Posterior vena cava (tissue), 2 donors: ENCODE measurements at regions not wholly inside any gene's neighbourhood (a gene's known extent, or its start where the extent isn't known, plus 50 kb on each side); places are given as distances from the start of the nearest gene placed in this dataset.
"Not testable (repeated sequence)": the region's sequence is repeated elsewhere in the genome, so short reads cannot be mapped to it uniquely, and the experiment has no call there.

Experiments
- DNase-seq: peaks from one replicate; pipeline ENCODE4 v3.0.0-alpha.2; 2020; ENCODE audit warnings: low spot score
- intact Hi-C, 2 donors: fragments of 100-400 bp; cut with DNase I; formaldehyde crosslinking; loops; one replicate each; pipeline versions ENCODE4 v1.14.1 to v1.14.2; 2022 to 2023
- donor health status: DM: yes; HTN: yes; CAD: no.
- donor health status: DM: yes; HTN: yes; CAD: no.

DNA sequence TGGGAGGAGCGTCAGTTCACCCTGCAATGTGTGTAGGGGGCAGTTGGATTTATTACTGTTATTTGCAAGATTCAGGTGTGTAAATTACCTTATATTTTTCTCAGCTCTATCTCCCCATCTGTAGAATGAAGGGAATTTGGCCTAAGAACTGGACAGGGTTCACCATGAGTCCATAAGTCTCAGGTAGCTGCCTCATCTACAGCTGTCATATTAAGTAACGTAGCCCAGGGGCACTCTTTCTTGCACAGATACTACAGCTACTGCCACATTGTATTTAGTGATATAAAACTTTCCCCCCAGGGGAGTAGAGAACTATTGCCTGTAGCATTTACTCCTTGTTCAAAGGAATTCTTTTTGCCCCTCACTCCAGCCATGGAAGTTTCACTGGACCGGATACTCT, 301.4 kb upstream of the ZNF608 start:
- intact Hi-C loops, result no loop called here
- DNase-seq, result no peak

DNA sequence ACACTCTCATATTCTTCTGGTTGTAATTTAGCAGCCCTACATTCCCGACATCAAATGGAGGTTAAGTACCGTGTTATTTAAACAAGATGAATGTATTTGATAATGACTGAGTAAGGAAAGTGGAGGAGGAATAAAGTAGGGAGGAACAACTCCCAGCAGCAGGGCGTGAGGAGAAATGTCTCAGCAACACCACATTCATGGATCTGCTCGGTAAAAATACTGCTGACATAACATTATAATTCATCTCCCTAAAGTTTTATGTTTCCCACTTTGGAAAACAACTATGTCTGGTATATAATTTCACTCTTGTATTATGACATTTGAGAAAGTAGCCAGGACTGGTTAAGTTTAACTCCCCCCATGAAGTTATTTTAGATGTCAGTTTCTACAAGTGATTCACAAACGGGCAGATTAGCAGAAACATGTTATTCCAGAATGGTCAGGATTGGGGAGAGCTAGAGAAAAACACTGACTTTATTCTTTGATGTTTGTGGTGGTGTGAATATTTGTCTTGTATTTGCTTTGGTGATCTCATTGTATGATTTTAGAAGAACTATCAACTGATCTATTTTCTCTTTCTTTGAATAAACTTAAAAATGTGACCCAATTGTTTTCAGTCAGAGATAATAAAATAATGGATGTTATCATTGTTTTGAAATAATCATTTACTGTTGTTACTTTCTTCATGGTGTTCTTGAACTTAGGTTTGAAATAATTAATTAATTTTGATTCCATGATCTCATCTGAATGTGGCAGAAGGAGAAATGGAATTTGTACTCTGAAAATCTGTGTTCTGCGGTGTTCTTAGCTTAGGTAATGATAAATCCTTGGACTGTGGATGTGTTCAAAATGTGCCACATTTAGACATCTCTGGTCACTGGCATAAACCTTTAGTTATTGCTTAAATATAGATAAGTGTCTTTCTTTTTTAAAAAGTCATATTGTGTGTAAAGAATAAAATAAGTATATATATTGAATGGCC, 303.6 kb upstream of the ZNF608 start:
- DNase-seq, result no peak
- intact Hi-C loops, result no loop called here

DNA sequence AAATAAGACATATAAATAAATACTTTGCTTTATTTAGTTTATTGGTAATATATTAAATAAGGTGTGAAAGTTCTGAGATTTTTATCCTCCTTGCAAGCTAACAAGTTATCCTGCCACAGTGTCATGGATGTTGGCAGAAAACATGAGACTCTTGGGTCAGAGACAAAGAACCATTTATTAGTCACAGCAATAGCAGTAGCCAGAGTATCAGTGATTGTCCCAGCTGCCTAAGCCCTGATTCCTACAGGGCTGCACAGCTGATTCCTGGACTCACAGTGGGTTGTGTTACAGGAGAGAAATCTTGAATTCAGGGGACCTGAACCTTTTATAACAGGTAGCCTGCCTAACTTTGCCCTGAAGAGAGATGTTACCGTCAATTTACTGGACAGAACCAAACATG, 304.5 kb upstream of the ZNF608 start:
- no peak for DNase-seq
- intact Hi-C loops, result no loop called here

- intact Hi-C loops, result no loop called here
- DNase-seq, result no peak
Measured at GRCh38 chr5:125052584-125052983, 306.1 kb upstream of the ZNF608 start.

- no peak for DNase-seq
- intact Hi-C loops, result no loop called here
Measured at GRCh38 chr5:125053179-125053578, 306.7 kb upstream of the ZNF608 start.

DNA sequence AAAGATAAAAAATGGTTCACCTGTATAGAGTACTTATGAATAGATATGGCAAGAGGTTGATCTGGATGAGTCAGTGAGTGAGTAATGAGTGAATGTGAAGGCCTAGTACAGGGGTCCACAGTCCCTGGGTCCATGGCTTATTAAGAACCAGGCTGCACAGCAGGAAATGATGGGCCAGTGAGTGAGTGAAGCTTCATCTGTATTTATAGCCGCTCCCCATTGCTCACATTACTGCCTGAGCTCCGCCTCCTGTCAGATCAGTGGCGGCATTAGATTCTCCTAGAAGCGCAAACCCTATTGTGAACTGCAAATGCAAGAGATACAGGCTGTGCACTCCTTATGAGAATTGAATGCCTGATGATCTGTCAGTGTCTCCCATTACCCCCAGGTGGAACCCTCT, 307.7 kb upstream of the ZNF608 start:
- no peak for DNase-seq
- intact Hi-C loops, result no loop called here

DNA sequence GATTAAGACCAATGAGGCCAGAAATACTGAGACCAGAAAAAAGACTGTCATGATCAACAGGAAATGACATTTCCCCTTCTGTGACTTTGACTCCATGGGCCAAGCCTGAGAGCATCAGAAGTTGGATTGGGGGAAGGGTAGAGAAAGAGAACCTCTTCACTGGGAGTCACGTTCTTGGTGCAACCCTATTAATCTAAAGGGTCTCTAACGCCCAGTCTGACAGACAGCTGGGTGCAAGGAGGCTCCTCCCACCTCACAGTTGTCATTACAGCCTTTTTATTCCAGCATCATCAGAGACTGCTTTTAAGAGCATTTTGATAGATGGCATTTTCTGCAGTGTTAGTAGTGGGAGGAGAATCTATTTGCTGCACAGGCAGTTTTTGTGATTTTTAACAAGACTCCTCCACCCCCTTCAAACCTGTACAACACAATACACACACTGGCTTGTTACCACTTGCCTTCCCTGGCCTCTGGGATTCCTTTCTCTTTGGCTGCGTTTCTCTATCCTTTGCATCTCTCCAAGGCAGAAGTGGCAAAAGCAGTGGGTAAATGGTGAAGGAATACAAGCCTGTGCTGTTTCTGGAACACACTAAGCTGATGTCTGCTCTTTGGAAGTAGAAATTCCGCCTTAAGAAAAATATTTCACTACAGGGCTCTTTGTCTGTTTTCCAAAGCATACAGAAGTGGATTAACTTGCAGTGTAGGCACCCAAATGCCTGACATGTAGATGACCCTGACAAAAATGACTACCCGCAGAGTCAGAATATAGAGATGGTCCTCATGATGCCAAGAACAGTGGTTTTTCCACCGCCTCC, 310.4 kb upstream of the ZNF608 start:
- intact Hi-C loops, result no loop called here
- DNase-seq, result no peak

GRCh38 chr5:125057912-125058826, 311.7 kb upstream of the ZNF608 start:
- intact Hi-C loops, result no loop called here
- no peak for DNase-seq

DNA sequence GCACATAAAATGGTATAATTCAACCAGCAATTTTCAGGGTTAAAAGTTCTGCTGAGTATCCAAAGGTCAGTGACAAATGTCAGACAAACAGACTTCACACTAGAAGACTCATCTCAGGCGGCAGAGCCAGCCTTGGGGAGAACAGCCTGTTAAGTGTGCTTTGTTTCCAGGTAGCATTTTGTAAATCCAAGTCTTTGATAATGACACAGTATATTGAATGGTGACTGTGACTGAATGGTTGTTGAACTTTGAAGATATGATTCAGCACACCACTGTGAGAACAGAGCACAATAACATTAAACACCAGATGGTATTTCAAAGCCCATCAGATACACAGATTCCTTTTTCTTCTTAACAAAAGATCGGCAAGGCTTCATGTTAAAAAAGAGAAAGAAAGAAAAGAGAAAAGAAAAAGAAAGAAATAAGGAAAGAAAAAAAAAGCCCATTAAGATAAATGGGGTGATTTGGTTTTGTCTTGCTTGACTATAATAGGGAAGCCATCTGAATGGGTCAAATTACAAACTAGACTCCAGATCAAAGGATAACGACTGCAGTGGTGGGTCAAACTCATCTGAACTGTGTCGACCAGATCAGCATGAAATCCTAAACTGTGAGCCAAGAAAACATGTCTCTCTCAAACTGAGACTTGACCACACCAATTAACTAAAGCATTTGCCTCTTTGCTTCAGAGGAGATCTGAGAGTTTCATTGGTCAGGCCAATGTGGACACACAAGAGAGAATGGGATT, 313.0 kb upstream of the ZNF608 start:
- intact Hi-C loops, result no loop called here

DNA sequence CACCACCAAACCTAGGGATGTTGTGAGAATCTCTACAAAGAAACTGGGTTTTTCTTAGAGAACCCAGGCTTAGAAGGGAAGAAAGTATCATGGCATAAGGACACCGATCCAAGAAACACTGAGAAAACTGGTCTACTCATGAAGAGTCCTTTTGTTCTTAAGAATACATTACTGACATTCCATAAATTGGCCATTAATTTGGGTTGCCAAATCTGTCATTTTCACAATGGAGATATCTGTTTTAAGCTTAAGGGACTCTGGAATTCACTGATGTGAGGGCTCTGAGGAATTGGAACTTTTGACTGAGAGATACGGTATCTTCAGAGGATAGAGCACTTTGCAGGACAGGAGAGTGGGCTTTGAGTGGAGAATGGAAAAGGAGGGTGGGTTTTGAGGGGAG, 315.3 kb upstream of the ZNF608 start:
- intact Hi-C loops, result no loop called here
- DNase-seq, result no peak

More for the DNA sequence above, 313.0 kb upstream of the ZNF608 start:
- DNase-seq, result no peak

GRCh38 chr5:125064621-125065438, 318.4 kb upstream of the ZNF608 start:
- DNase-seq, result no peak
- intact Hi-C loops, result no loop called here

- no peak for DNase-seq
- intact Hi-C loops, result no loop called here
Measured at GRCh38 chr5:125065741-125066140, 319.3 kb upstream of the ZNF608 start.

GRCh38 chr5:125070961-125071360, 324.5 kb upstream of the ZNF608 start:
- intact Hi-C loops, result no loop called here
- no peak for DNase-seq

DNA sequence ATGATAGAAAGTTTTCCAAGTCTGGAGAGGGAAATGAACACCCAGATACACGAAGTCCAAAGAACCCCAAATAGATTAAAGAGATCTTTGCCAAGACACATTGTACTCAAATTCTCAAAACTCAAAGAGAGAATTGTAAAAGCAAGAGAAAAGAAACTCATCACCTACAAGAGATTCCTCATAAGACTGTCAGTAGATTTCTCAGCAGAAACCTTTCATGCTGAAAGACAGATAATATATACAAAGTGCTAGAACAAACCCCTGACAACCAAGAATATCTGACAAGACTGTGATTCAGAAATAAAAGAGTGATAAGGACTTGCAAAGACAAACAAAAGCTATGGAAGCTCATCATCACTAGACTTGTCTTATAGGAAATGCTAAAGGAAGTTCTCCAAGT, 326.7 kb upstream of the ZNF608 start:
- intact Hi-C loops, result no loop called here
- no peak for DNase-seq

- intact Hi-C loops, result no loop called here
Measured at GRCh38 chr5:125075567-125075966, 329.1 kb upstream of the ZNF608 start.

DNA sequence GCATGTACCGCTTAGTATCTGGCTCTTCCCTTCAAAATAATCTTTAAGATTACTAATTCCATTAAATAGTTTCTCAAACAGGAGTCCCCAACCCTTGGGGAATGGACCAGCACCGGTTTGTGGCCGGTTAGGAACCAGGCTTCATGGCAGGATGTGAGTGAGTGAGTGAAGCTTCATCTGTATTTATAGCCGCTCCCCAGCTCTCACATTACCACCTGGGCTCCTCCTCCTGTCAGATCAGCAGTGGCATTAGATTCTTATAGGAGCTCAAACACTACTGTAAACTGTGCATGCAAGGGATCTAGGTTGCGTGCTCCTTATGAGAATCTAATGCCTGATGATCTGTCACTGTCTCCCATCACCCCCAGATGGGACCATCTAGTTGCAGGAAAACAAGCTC, 332.6 kb upstream of the ZNF608 start:
- intact Hi-C loops, DNase-seq: not testable (repeated sequence)

More at GRCh38 chr5:125075567-125075966, 329.1 kb upstream of the ZNF608 start:
- no peak for DNase-seq

- DNase-seq, result no peak
- intact Hi-C loops, result no loop called here
Measured at GRCh38 chr5:125081101-125081500, 334.7 kb upstream of the ZNF608 start.

- DNase-seq, result no peak
- intact Hi-C loops, result no loop called here
Measured at GRCh38 chr5:125083981-125084380, 337.5 kb upstream of the ZNF608 start.
